ENCODE measurements at regions not wholly inside any gene's neighbourhood (a gene's known extent, or its start where the extent isn't known, plus 50 kb on each side); places are given as distances from the start of the nearest gene placed in this dataset.
"Not testable (repeated sequence)": the region's sequence is repeated elsewhere in the genome, so short reads cannot be mapped to it uniquely, and the experiment has no call there.

DNA sequence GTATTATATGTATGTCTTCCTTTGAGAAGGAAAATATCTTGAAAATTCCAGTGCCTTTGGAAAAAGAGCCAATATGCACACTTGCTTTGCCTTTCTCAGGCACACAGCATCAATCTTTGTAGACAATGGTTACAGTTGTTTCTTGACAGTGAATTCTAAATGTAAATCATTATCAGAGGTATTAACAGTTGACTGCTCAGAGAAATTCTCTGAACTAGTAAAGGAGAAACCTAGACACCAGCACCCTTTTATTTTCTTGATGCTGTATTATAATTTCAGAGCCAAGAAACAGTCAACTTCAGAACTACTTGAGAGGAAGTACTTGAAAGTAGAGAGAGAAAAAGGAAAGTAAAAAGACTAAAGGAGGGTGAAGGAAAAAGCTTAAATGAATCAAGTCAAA lies 185.8 kb upstream of the SMIM30 start:
- Histone ChIP-seq H3K9me3 (ENCODE audit: control insufficient read depth in 4 of 4, low read length in 3 of 4) (no peaks in the 10 kb centered on the region), H3K4me1 (ENCODE audit: control insufficient read depth in 4 of 4, insufficient read depth in 4 of 4, low read length in 3 of 4) (no peaks in the 10 kb centered on the region), H3K9ac (ENCODE audit: low read depth in 1 of 2, low read length in 2 of 2) (no peak overlapping the region), H3K36me3 (ENCODE audit: control insufficient read depth in 4 of 4, insufficient read depth in 3 of 4, low read depth in 1 of 4, low read length in 3 of 4) (no peaks in the 10 kb centered on the region), H3K27me3 (ENCODE audit: control insufficient read depth in 4 of 4, insufficient read depth in 4 of 4, low read length in 3 of 4) (peaks cover 0 to 5% (median 0%) of the 10 kb centered on the region in 4 donors), H3K4me3 (ENCODE audit: low read depth in 1 of 3, low read length in 3 of 3) (no peak overlapping the region), H3K27ac (ENCODE audit: low read depth in 1 of 2, low read length in 2 of 2) (no peak overlapping the region)
- TF ChIP-seq, protein P1, sequence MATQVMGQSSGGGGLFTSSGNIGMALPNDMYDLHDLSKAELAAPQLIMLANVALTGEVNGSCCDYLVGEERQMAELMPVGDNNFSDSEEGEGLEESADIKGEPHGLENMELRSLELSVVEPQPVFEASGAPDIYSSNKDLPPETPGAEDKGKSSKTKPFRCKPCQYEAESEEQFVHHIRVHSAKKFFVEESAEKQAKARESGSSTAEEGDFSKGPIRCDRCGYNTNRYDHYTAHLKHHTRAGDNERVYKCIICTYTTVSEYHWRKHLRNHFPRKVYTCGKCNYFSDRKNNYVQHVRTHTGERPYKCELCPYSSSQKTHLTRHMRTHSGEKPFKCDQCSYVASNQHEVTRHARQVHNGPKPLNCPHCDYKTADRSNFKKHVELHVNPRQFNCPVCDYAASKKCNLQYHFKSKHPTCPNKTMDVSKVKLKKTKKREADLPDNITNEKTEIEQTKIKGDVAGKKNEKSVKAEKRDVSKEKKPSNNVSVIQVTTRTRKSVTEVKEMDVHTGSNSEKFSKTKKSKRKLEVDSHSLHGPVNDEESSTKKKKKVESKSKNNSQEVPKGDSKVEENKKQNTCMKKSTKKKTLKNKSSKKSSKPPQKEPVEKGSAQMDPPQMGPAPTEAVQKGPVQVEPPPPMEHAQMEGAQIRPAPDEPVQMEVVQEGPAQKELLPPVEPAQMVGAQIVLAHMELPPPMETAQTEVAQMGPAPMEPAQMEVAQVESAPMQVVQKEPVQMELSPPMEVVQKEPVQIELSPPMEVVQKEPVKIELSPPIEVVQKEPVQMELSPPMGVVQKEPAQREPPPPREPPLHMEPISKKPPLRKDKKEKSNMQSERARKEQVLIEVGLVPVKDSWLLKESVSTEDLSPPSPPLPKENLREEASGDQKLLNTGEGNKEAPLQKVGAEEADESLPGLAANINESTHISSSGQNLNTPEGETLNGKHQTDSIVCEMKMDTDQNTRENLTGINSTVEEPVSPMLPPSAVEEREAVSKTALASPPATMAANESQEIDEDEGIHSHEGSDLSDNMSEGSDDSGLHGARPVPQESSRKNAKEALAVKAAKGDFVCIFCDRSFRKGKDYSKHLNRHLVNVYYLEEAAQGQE (IDR thresholded peaks at IDR 0.05) = no peak
- TF ChIP-seq FOXA2 (IDR thresholded peaks at IDR 0.05) (no peak), HNF4A (conservative IDR thresholded peaks at IDR 0.05) (no peak), TAF1 (conservative IDR thresholded peaks at IDR 0.05) (no peak), HNF4G (IDR thresholded peaks at IDR 0.05) (no peak), RAD21 (IDR thresholded peaks at IDR 0.05) (no peak), RXRA (IDR thresholded peaks at IDR 0.05) (no peak), GABPA (IDR thresholded peaks at IDR 0.05 in 1 of 2, conservative IDR thresholded peaks at IDR 0.05 in 1 of 2) (no peak), EGR1 (IDR thresholded peaks at IDR 0.05; ENCODE audit: low read depth in 2 of 2) (no peak), SP1 (IDR thresholded peaks at IDR 0.05) (no peak), FOXA1 (IDR thresholded peaks at IDR 0.05) (no peak), JUND (IDR thresholded peaks at IDR 0.05) (no peak)
- TF ChIP-seq, protein P2, sequence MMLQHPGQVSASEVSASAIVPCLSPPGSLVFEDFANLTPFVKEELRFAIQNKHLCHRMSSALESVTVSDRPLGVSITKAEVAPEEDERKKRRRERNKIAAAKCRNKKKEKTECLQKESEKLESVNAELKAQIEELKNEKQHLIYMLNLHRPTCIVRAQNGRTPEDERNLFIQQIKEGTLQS (IDR thresholded peaks at IDR 0.05) = no peak
- DNase-seq (ENCODE audit: low spot score) = no peak

DNA sequence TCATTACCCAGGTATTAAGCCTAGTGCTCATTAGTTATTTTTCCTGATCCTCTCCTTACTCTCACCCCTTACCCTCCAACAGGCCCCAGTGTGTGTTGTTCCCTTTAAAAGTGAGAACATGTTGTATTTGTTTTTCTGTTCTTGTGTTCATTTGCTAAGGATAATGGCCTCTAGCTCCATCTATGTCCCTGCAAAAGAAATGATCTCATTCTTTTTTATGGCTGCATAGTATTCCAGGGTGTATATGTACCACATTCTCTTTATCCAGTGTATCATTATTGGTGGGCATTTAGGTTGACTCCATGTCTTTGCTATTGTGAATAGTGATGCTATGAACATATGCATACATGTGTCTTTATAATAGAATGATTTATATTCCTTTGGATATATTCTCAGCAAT lies 185.0 kb upstream of the SMIM30 start:
- not testable (repeated sequence) for H3K4me1 ChIP-seq (ENCODE audit: control insufficient read depth in 4 of 4, insufficient read depth in 4 of 4, low read length in 3 of 4); H3K36me3 ChIP-seq (ENCODE audit: control insufficient read depth in 4 of 4, insufficient read depth in 3 of 4, low read depth in 1 of 4, low read length in 3 of 4); H3K27ac ChIP-seq (ENCODE audit: low read depth in 1 of 2, low read length in 2 of 2); DNase-seq (ENCODE audit: low spot score); H3K9ac ChIP-seq (ENCODE audit: low read depth in 1 of 2, low read length in 2 of 2); H3K27me3 ChIP-seq (ENCODE audit: control insufficient read depth in 4 of 4, insufficient read depth in 4 of 4, low read length in 3 of 4); H3K9me3 ChIP-seq (ENCODE audit: control insufficient read depth in 4 of 4, low read length in 3 of 4); H3K4me3 ChIP-seq (ENCODE audit: low read depth in 1 of 3, low read length in 3 of 3)

DNA sequence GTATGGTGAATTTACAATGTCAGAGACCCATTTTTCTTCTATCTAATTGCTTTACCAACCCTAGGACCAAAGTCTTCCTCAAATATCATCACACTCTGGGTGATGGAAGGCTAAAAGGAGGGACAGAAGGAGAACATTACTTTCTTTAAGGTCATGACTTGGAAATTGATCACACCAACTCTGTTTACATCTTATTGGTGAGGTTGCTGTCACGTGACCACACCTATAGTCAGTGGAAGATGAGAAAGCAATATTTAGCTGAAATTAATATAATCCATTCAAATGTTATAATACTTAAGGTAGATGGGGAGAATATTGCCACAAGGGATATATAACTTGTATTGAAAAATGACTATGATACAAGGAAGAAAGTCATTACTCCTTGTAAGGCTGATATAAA lies 183.6 kb upstream of the SMIM30 start:
- 55% methylated on average over 1 of the region's 1 CpG for WGBS
- Histone ChIP-seq H3K27me3 (ENCODE audit: control insufficient read depth in 4 of 4, insufficient read depth in 4 of 4, low read length in 3 of 4) (no peaks in the 10 kb centered on the region), H3K36me3 (ENCODE audit: control insufficient read depth in 4 of 4, insufficient read depth in 3 of 4, low read depth in 1 of 4, low read length in 3 of 4) (no peaks in the 10 kb centered on the region), H3K27ac (ENCODE audit: low read depth in 1 of 2, low read length in 2 of 2) (no peak overlapping the region), H3K4me1 (ENCODE audit: control insufficient read depth in 4 of 4, insufficient read depth in 4 of 4, low read length in 3 of 4) (no peaks in the 10 kb centered on the region), H3K4me3 (ENCODE audit: low read depth in 1 of 3, low read length in 3 of 3) (no peak overlapping the region), H3K9me3 (ENCODE audit: control insufficient read depth in 4 of 4, low read length in 3 of 4) (no peaks in the 10 kb centered on the region), H3K9ac (ENCODE audit: low read depth in 1 of 2, low read length in 2 of 2) (no peak overlapping the region)
- DNase-seq (ENCODE audit: low spot score) = no peak
- TF ChIP-seq NR2F2 (IDR thresholded peaks at IDR 0.05) = no peak
- no peak for TF ChIP-seq YY1 (IDR thresholded peaks at IDR 0.05)
- TF ChIP-seq, protein P3, sequence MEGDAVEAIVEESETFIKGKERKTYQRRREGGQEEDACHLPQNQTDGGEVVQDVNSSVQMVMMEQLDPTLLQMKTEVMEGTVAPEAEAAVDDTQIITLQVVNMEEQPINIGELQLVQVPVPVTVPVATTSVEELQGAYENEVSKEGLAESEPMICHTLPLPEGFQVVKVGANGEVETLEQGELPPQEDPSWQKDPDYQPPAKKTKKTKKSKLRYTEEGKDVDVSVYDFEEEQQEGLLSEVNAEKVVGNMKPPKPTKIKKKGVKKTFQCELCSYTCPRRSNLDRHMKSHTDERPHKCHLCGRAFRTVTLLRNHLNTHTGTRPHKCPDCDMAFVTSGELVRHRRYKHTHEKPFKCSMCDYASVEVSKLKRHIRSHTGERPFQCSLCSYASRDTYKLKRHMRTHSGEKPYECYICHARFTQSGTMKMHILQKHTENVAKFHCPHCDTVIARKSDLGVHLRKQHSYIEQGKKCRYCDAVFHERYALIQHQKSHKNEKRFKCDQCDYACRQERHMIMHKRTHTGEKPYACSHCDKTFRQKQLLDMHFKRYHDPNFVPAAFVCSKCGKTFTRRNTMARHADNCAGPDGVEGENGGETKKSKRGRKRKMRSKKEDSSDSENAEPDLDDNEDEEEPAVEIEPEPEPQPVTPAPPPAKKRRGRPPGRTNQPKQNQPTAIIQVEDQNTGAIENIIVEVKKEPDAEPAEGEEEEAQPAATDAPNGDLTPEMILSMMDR (IDR thresholded peaks at IDR 0.05; ENCODE audit: low read depth, low read length, missing input control) = no peak
- no peak for TF ChIP-seq TAF1 (conservative IDR thresholded peaks at IDR 0.05)
- no peak for TF ChIP-seq HNF4G (IDR thresholded peaks at IDR 0.05)
- TF ChIP-seq, protein P2 (IDR thresholded peaks at IDR 0.05) = no peak
- no peak for TF ChIP-seq JUND (IDR thresholded peaks at IDR 0.05)
- no peak for TF ChIP-seq FOXA2 (IDR thresholded peaks at IDR 0.05)
- TF ChIP-seq HNF4A (conservative IDR thresholded peaks at IDR 0.05) = no peak
- TF ChIP-seq RXRA (IDR thresholded peaks at IDR 0.05) = no peak
- no peak for TF ChIP-seq RAD21 (IDR thresholded peaks at IDR 0.05)
- TF ChIP-seq, protein P4, sequence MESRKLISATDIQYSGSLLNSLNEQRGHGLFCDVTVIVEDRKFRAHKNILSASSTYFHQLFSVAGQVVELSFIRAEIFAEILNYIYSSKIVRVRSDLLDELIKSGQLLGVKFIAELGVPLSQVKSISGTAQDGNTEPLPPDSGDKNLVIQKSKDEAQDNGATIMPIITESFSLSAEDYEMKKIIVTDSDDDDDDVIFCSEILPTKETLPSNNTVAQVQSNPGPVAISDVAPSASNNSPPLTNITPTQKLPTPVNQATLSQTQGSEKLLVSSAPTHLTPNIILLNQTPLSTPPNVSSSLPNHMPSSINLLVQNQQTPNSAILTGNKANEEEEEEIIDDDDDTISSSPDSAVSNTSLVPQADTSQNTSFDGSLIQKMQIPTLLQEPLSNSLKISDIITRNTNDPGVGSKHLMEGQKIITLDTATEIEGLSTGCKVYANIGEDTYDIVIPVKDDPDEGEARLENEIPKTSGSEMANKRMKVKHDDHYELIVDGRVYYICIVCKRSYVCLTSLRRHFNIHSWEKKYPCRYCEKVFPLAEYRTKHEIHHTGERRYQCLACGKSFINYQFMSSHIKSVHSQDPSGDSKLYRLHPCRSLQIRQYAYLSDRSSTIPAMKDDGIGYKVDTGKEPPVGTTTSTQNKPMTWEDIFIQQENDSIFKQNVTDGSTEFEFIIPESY (IDR thresholded peaks at IDR 0.05) = no peak
- no peak for TF ChIP-seq EGR1 (IDR thresholded peaks at IDR 0.05; ENCODE audit: low read depth in 2 of 2)
- TF ChIP-seq FOXA1 (IDR thresholded peaks at IDR 0.05) = no peak

All from liver (tissue), 8 donors.